ENCODE measurements at regions not wholly inside any gene's neighbourhood (a gene's known extent, or its start where the extent isn't known, plus 50 kb on each side); places are given as distances from the start of the nearest gene placed in this dataset.

DNA sequence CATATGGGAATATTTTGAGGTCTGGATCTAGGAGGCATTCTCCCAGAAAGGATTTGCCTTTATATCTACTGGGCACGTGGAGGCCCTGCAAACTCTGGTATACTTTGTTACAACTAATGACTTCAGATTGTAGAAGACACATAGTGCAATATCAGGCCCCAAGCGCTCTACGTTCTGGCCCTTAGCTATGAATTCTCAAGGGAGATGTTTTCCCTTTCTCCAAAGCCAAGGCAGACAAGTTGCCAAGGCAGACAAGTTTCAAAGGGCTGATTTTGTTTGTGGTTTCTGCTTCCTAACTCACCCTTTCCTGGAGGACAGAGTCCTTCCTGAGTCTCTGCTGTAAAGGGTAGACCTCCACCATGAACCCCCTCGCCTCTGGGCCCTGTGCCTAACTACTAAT, 99.4 kb upstream of the CTTNBP2 start:
- no peak for DNase-seq (ENCODE audit: low spot score)

DNA sequence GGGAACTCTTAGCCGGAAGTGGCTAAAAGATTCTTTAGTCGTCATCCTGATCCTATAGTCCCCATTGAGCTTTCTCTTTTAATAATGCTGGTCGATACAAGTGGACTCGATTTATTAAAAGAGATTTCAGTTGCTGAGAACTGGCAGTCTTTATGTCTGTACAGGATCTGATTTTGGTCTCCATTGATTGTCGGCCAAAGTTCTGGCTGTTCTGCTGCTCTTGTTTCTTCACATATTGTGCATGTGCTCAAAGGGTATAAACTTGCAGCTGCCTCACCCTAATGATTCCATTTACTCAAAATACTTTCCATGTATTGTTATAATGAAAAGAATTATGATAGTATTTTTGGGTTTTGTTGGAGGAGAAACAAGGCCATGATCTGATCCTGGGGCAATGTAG, 100.7 kb upstream of the CTTNBP2 start:
- DNase-seq (ENCODE audit: low spot score), result no peak

DNA sequence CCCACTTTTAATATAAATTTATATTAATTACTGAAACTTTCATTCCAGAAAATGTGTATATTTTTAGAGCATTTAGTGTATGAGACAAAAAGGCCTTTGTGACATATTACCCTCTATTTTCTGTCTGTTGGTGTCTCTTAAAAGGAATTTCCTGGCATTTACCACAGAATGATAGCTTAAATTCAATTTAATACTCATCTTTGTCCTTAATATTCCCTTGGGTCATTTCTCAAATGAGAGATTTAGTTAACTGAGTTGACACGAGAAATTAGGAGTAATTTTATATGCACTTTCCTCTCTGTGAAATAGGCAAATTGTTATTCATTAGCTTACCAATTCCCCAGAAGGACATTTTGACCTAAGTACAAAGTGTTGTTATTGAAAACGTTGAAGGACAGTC, 101.7 kb upstream of the CTTNBP2 start:
- no peak for DNase-seq (ENCODE audit: low spot score)

- no peak for DNase-seq (ENCODE audit: low spot score)
Observed at GRCh38 chr7:117975476-117975875, 102.2 kb upstream of the CTTNBP2 start.

GRCh38 chr7:117979954-117980497, 106.8 kb upstream of the CTTNBP2 start:
- DNase-seq (ENCODE audit: low spot score), result no peak

- no peak for DNase-seq (ENCODE audit: low spot score)
Observed at GRCh38 chr7:117982071-117983055, 109.1 kb upstream of the CTTNBP2 start.

DNA sequence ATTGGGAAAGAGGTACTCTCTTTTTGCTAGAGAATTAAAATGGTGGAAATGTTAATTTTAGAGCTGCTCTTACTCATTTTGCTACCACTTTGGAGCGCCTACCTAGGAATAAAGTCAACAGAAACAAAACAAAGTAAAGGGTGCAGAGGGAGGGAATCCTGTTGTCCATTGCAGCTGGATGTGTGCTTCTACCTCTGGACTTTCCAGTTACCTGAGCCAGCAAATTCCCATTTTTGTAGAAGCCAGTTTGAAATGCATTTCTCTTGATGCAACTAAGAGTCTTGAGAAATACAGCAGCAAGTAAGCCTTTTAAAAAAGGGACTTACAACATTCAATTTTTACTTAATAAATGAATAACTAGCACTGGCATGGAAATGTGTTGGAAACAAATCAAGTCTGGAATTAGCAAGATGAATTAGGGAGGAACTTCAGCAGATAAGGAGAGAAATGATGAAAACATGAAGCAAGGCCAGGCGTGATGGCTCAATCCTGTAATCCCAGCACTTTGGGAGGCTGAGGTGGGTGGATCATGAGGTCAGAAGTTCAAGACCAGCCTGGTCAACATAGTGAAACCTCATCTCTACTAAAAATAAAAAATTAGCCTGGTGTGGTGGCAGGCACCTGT, 113.5 kb upstream of the CTTNBP2 start:
- DNase-seq (ENCODE audit: low spot score), result no peak

DNA sequence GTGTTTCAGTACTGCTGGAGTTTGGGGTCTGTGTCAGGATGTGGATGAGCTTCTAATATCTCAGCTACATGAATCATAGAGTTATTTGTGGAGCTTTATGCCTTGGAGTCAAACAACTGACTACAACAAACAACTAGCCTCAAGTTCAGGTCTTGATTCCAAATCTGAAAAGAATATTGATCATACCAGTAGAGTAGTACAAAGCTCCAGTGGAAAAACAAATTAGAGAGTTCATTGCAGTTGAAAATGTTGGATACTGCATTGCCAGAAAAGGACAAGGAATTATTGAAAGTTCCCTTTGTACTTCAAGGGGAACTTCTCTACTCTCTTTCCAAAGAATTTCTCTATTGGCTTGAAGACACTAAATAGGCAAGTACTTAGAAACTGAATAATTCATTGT, 117.6 kb upstream of the CTTNBP2 start:
- DNase-seq (ENCODE audit: low spot score), result no peak

- no peak for DNase-seq (ENCODE audit: low spot score)
Observed at GRCh38 chr7:117992635-117993376, 119.6 kb upstream of the CTTNBP2 start.

DNA sequence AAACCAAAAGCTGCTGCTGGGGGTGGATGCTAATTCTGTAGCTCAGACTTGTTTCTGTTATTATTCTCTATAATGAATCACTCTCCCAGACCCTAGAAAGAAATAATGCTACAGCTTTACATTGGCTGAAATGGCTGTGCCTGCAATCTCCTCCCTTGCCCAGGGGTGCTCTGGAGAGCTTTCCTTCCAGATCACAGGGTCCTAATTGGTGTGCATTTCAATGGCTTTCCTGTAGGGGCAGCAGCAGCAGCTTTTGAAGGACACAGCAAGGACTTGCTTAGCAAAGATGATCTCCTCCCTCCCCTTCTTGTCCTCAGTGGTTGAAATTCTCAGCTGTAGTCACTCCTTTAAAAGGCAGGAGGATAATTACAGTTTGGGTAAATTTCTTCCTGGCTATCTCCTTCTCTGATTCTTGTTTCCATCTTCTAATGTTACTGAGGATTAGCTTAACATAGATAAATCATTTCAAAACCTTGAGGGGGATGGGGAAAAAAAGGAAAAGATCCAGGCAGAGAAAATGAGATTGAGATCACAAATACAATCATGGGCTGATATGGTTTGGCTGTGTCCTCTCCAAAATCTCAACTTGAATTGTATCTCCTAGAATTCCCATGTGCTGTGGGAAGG, 120.2 kb upstream of the CTTNBP2 start:
- DNase-seq (ENCODE audit: low spot score), result peak; percentile 46

- no peak for DNase-seq (ENCODE audit: low spot score)
Observed at GRCh38 chr7:117995850-117996650, 122.8 kb upstream of the CTTNBP2 start.

DNA sequence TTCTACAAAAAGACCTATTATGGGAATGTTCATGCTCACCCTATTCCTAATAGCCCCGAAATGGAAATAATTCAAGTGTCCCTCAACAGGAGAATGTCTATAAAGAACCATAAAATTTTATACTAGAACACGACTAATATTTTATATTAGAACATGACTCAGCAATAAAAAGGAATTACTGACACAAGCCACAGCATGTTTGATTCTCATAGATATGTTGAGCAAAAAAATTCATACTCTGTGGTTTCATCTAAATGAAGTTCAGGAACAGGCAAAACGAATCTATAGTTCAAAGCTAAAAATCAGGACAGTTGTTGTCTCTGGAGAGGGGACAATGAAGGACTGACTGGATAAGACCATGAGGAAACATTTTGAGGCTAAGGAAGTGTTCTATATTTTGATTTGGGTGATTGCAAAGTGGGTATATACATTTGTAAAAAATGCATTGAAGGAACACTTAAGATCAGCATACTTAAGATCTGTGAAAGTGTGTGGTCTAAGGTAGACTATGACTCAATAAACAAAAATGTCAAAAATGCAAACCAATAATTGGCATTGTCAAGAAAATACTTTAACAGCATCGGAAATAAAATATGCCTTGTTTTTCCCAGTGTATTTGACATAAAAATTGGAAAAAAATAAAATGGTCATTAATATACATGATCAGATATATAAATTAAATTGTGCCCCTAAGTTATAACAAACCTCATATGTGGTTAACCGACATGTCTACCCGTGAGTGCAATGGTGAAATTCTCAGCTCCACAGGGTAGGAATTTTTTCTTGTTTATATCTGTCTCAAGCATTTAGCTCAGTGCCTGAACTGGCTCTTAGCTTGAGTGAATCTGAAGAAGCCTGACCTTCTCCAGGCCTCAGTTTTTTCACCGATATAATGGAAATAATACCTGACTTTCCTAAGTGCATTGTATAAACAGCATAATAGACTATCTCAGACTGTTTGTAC, 124.9 kb upstream of the CTTNBP2 start:
- DNase-seq (ENCODE audit: low spot score), result no peak

DNA sequence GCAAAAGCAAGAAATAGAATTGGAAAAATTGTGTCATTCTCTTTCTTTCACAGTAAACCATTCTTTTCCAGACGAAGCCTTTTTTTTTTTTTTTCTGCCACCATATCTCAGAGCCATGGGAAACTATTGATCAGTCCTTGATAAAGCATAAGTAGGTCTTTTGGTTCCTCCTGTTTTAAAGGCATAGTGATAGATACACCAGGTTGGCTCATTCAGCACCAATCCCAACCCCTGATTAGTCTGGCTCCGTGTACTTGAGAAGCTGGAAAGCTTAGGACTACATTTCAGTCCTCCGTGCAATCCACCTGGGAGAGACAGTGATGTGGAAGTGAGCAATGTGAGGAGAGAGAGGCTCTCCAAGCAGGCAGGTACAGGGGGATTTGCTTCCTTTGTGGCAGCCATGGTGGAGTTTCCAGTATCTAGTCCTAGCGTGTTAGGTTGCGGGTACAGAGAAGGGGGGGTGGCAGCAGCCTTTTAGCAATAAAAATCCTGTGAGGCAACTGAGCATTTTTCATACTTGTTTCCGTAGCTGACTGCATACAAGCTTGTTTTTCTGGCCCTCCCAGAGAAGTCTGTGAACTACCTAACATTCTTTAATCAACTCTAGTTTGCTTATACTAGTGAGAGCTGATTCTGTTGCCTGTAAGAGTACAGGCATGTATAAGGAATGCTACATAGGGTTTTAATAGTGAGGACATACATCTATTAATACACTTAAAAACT, 127.4 kb upstream of the CTTNBP2 start:
- no peak for DNase-seq (ENCODE audit: low spot score)

DNA sequence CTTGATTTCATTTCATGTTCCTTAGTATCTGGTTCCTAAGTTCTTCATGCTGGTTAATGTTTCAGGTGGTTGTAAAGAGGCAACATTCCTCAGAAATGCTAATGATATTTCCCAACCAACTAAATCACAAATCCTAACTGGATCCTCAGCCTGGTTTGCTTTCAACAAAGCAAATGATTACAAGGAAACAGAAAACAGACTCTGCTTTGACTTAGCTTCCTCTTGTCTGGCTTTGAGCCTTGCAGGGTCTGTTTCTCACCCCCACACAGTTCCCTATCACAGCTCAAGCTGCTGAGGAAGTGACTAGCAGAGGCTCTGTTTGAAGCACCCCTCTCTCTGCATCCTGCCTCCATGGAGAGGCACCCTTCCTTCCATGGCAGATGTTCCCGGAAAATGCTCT, 130.2 kb upstream of the CTTNBP2 start:
- peak; percentile 69 for DNase-seq (ENCODE audit: low spot score)

DNA sequence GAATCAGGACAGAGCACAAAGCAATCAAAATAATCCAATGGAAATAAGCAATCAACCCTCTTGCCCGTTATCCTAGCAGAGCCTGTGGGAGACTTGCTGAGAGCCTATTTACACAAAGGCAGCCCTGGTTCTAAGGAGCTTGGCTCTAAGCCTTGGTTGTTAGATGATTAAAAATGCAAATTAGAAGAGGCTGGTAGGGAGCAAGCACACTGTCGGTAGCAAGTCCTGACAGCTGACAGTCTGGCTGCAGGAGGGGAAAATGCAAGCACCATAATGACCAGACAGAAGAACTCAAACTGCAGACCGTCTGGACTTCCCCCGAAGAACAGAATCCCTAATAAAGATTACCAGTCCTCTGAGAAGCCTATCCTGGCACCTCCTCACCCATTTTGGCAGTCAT, 131.8 kb upstream of the CTTNBP2 start:
- no peak for DNase-seq (ENCODE audit: low spot score)

DNA sequence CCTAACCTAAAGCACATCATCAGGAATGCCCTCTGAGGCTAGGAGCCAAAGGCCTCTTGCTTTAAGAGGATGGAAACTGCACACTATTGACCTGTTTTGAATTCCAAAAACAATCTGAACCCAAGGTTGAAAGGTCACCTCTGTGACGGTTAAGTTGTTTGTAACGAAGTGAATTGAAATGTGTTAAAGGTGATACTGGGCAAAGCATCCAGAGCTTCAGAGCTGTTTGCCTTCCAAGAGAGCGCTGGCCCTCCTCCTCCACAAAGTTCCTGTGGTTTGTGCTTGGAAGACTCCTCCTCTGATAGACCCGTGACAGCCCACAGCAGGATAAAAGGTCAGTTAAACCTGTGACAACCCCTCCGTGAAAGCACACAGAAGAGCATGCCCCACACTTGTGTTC, 133.7 kb upstream of the CTTNBP2 start:
- no peak for DNase-seq (ENCODE audit: low spot score)

- no peak for DNase-seq (ENCODE audit: low spot score)
Observed at GRCh38 chr7:118009419-118009818, 136.2 kb upstream of the CTTNBP2 start.

GRCh38 chr7:118011652-118012051, 138.4 kb upstream of the CTTNBP2 start:
- no peak for DNase-seq (ENCODE audit: low spot score)

Measured in umbilical cord (tissue), 1 donor.